IPS DF 19.7 (cell line): ENCODE measurements at regions not wholly inside any gene's neighbourhood (a gene's known extent, or its start where the extent isn't known, plus 50 kb on each side); places are given as distances from the start of the nearest gene placed in this dataset.
"Not testable (repeated sequence)": the region's sequence is repeated elsewhere in the genome, so short reads cannot be mapped to it uniquely, and the experiment has no call there.

Source experiments
- DNase-seq: peaks from one replicate; pipeline ENCODE4 v3.0.0-alpha.2; 2013; ENCODE audit warnings: low read depth, low spot score

GRCh38 chr6:48996461-48997119 lies 466.5 kb downstream of the MMUT start:
- no peak for DNase-seq

- peak; percentile 12 for DNase-seq
Measured at GRCh38 chr6:48994811-48995210, 468.2 kb downstream of the MMUT start.

- no peak for DNase-seq
Measured at GRCh38 chr6:48990739-48991138, 472.3 kb downstream of the MMUT start.

GRCh38 chr6:48986845-48987244 lies 476.2 kb downstream of the MMUT start:
- no peak for DNase-seq

GRCh38 chr6:48986105-48986504 lies 476.9 kb downstream of the MMUT start:
- DNase-seq = no peak

GRCh38 chr6:48985025-48985424 lies 478.0 kb downstream of the MMUT start:
- no peak for DNase-seq

GRCh38 chr6:48983968-48984367 lies 479.1 kb downstream of the MMUT start:
- DNase-seq = not testable (repeated sequence)

GRCh38 chr6:48983377-48983776 lies 479.7 kb downstream of the MMUT start:
- no peak for DNase-seq

- no peak for DNase-seq
Measured at GRCh38 chr6:48979806-48980205, 483.2 kb downstream of the MMUT start.

GRCh38 chr6:48979085-48979484 lies 484.0 kb downstream of the MMUT start:
- no peak for DNase-seq

GRCh38 chr6:48978016-48978415 lies 485.0 kb downstream of the MMUT start:
- no peak for DNase-seq

GRCh38 chr6:48977573-48977972 lies 485.5 kb downstream of the MMUT start:
- DNase-seq = no peak

GRCh38 chr6:48973491-48973890 lies 489.6 kb downstream of the MMUT start:
- DNase-seq = no peak

- no peak for DNase-seq
Measured at GRCh38 chr6:48961781-48962415, 501.2 kb downstream of the MMUT start.

GRCh38 chr6:48959251-48960060 lies 503.6 kb downstream of the MMUT start:
- DNase-seq = no peak

GRCh38 chr6:48957781-48958180 lies 505.3 kb downstream of the MMUT start:
- DNase-seq = no peak

GRCh38 chr6:48951917-48952316 lies 511.1 kb downstream of the MMUT start:
- DNase-seq = no peak

GRCh38 chr6:48944276-48944675 lies 518.8 kb downstream of the MMUT start:
- not testable (repeated sequence) for DNase-seq

- DNase-seq = no peak
Measured at GRCh38 chr6:48933136-48933535, 529.9 kb downstream of the MMUT start.

- no peak for DNase-seq
Measured at GRCh38 chr6:48928937-48929336, 534.1 kb downstream of the MMUT start.

- no peak for DNase-seq
Measured at GRCh38 chr6:48922837-48923236, 540.2 kb downstream of the MMUT start.

- no peak for DNase-seq
Measured at GRCh38 chr6:48919555-48919954, 543.5 kb downstream of the MMUT start.

GRCh38 chr6:48917233-48917632 lies 545.8 kb downstream of the MMUT start:
- DNase-seq = no peak
